ENCODE measurements at regions not wholly inside any gene's neighbourhood (a gene's known extent, or its start where the extent isn't known, plus 50 kb on each side); places are given as distances from the start of the nearest gene placed in this dataset.

- no peaks in the 10 kb centered on the region for H4K20me1 ChIP-seq (ENCODE audit: control insufficient read depth, insufficient read depth)
- no peaks in the 10 kb centered on the region for H3K27me3 ChIP-seq (replicated peaks in 1 of 2; ENCODE audit: control insufficient read depth in 2 of 2, insufficient read depth in 2 of 2, low read length in 1 of 2)
- DNase-seq (ENCODE audit: low read depth, low spot score) (no peak), FAIRE-seq (no peak), ATAC-seq (no peak)
- H3K4me1 ChIP-seq (ENCODE audit: control insufficient read depth, insufficient read depth, low read length): no peaks in the 10 kb centered on the region
- no peak overlapping the region for H2AFZ ChIP-seq (ENCODE audit: control insufficient read depth, low read depth, low read length)
- no TSS peak for BruUV-seq (replicated peaks)
- no peaks in the 10 kb centered on the region for H3K79me2 ChIP-seq (ENCODE audit: control insufficient read depth, insufficient read depth, low read length)
- ChIA-PET CTCF (no interaction called here), POLR2A (no interaction called here), SMC1A (ENCODE audit: uncharacterized antibody, unreplicated experiment) (no interaction called here), RAD21 (ENCODE audit: unreplicated experiment) (no interaction called here)
- no peak overlapping the region for H3K4me2 ChIP-seq (ENCODE audit: control insufficient read depth, insufficient read depth)
- H3K36me3 ChIP-seq (ENCODE audit: control insufficient read depth in 2 of 2, insufficient read depth in 2 of 2, low read length in 1 of 2): no peaks in the 10 kb centered on the region
- H3K27ac ChIP-seq (ENCODE audit: control insufficient read depth, insufficient read depth): no peak overlapping the region
- in situ Hi-C loops (cut with MboI) (no loop called here), intact Hi-C loops (cut with micrococcal nuclease; ENCODE audit: unreplicated experiment) (no loop called here)
- no peaks in the 10 kb centered on the region for H3K9me3 ChIP-seq (replicated peaks; ENCODE audit: control insufficient read depth, insufficient read depth, low read length)
- WGBS (ENCODE audit: insufficient coverage, insufficient replicate concordance, low lambda C conversion rate, missing lambda C conversion rate): 42% methylated on average over 11 of the region's 11 CpGs
- no peak overlapping the region for H3K4me3 ChIP-seq
- no peak for TF ChIP-seq SUZ12 (IDR thresholded peaks at IDR 0.05; ENCODE audit: unreplicated experiment)
- TF ChIP-seq FOXK2 (IDR thresholded peaks at IDR 0.05): no peak
- no peak for TF ChIP-seq STAT1 (conservative IDR thresholded peaks at IDR 0.05)
- no peak for TF ChIP-seq ZNF24 (IDR thresholded peaks at IDR 0.05)
- no peak for TF ChIP-seq HDAC2 (IDR thresholded peaks at IDR 0.05)
- no peak for TF ChIP-seq KLF5 (IDR thresholded peaks at IDR 0.05; ENCODE audit: partially characterized antibody)
- no peak for TF ChIP-seq ZBED1 (IDR thresholded peaks at IDR 0.05; ENCODE audit: borderline replicate concordance)
- no peak for TF ChIP-seq SMARCA5 (IDR thresholded peaks at IDR 0.05)
- H3K9ac ChIP-seq (ENCODE audit: control insufficient read depth, insufficient read depth, low read length): no peak overlapping the region
These were observed 646.1 kb downstream of the CDH11 start for GRCh38 chr16:64475627-64476351.

GRCh38 chr16:64470916-64471315 lies 650.9 kb downstream of the CDH11 start:
- no peaks in the 10 kb centered on the region for H3K27me3 ChIP-seq (replicated peaks in 1 of 2; ENCODE audit: control insufficient read depth in 2 of 2, insufficient read depth in 2 of 2, low read length in 1 of 2)
- WGBS (ENCODE audit: insufficient coverage, insufficient replicate concordance, low lambda C conversion rate, missing lambda C conversion rate): 31% methylated on average over 2 of the region's 2 CpGs
- intact Hi-C loops (cut with micrococcal nuclease; ENCODE audit: unreplicated experiment) (no loop called here), in situ Hi-C loops (cut with MboI) (no loop called here)
- CTCF ChIA-PET: no interaction called here
- H3K4me2 ChIP-seq (ENCODE audit: control insufficient read depth, insufficient read depth): no peak overlapping the region
- RAD21 ChIA-PET (ENCODE audit: unreplicated experiment): no interaction called here
- no peak overlapping the region for H3K27ac ChIP-seq (ENCODE audit: control insufficient read depth, insufficient read depth)
- FAIRE-seq (no peak), DNase-seq (ENCODE audit: low read depth, low spot score) (no peak), ATAC-seq (no peak)
- H3K4me3 ChIP-seq: no peak overlapping the region
- POLR2A ChIA-PET: no interaction called here
- BruUV-seq (replicated peaks): no TSS peak
- SMC1A ChIA-PET (ENCODE audit: uncharacterized antibody, unreplicated experiment): no interaction called here
- no peaks in the 10 kb centered on the region for H4K20me1 ChIP-seq (ENCODE audit: control insufficient read depth, insufficient read depth)
- no peaks in the 10 kb centered on the region for H3K9me3 ChIP-seq (replicated peaks; ENCODE audit: control insufficient read depth, insufficient read depth, low read length)
- H3K36me3 ChIP-seq (ENCODE audit: control insufficient read depth in 2 of 2, insufficient read depth in 2 of 2, low read length in 1 of 2): no peaks in the 10 kb centered on the region
- H2AFZ ChIP-seq (ENCODE audit: control insufficient read depth, low read depth, low read length): no peak overlapping the region
- H3K4me1 ChIP-seq (ENCODE audit: control insufficient read depth, insufficient read depth, low read length): no peaks in the 10 kb centered on the region
- H3K9ac ChIP-seq (ENCODE audit: control insufficient read depth, insufficient read depth, low read length): no peak overlapping the region
- no peaks in the 10 kb centered on the region for H3K79me2 ChIP-seq (ENCODE audit: control insufficient read depth, insufficient read depth, low read length)
- TF ChIP-seq SUPT20H (IDR thresholded peaks at IDR 0.05; ENCODE audit: borderline replicate concordance, control insufficient read depth, low read depth, low read length): no peak
- no peak for TF ChIP-seq DPF2 (IDR thresholded peaks at IDR 0.05)
- TF ChIP-seq NFIC (IDR thresholded peaks at IDR 0.05; ENCODE audit: low read depth, low read length): no peak
- no peak for TF ChIP-seq CREB1 (IDR thresholded peaks at IDR 0.05; ENCODE audit: low read depth)
- no peak for TF ChIP-seq PBX3 (IDR thresholded peaks at IDR 0.05; ENCODE audit: insufficient replicate concordance, low read depth, low read length)
- TF ChIP-seq E2F8 (IDR thresholded peaks at IDR 0.05; ENCODE audit: low read depth, partially characterized antibody): no peak
- no peak for TF ChIP-seq SIX5 (IDR thresholded peaks at IDR 0.05; ENCODE audit: low read depth, low read length, severe bottlenecking)
- no peak for TF ChIP-seq RBBP5 (conservative IDR thresholded peaks at IDR 0.05)
- no peak for TF ChIP-seq SMC3 (IDR thresholded peaks at IDR 0.05; ENCODE audit: borderline replicate concordance, low read length)
